ENCODE measurements at regions not wholly inside any gene's neighbourhood (a gene's known extent, or its start where the extent isn't known, plus 50 kb on each side); places are given as distances from the start of the nearest gene placed in this dataset.
"Not testable (repeated sequence)": the region's sequence is repeated elsewhere in the genome, so short reads cannot be mapped to it uniquely, and the experiment has no call there.

- no peak for DNase-seq
Measured at GRCh38 chr18:57953883-57954282, 90.1 kb upstream of the NEDD4L start.

GRCh38 chr18:57951999-57952774 lies 91.8 kb upstream of the NEDD4L start:
- no peak for DNase-seq

GRCh38 chr18:57951117-57951796 lies 92.8 kb upstream of the NEDD4L start:
- no peak for DNase-seq

GRCh38 chr18:57950542-57950941 lies 93.5 kb upstream of the NEDD4L start:
- no peak for DNase-seq

- DNase-seq = not testable (repeated sequence)
Measured at GRCh38 chr18:57949335-57949734, 94.7 kb upstream of the NEDD4L start.

- DNase-seq = no peak
Measured at GRCh38 chr18:57947117-57947516, 96.9 kb upstream of the NEDD4L start.

- no peak for DNase-seq
Measured at GRCh38 chr18:57943723-57944122, 100.3 kb upstream of the NEDD4L start.

- no peak for DNase-seq
Measured at GRCh38 chr18:57942493-57942892, 101.5 kb upstream of the NEDD4L start.

- DNase-seq = no peak
Measured at GRCh38 chr18:57941841-57942489, 102.1 kb upstream of the NEDD4L start.

- no peak for DNase-seq
Measured at GRCh38 chr18:57940166-57940660, 103.8 kb upstream of the NEDD4L start.

- DNase-seq = not testable (repeated sequence)
Measured at GRCh38 chr18:57934375-57934774, 109.7 kb upstream of the NEDD4L start.

GRCh38 chr18:57931038-57931437 lies 113.0 kb upstream of the NEDD4L start:
- DNase-seq = no peak

- DNase-seq = no peak
Measured at GRCh38 chr18:57930476-57930875, 113.5 kb upstream of the NEDD4L start.

- no peak for DNase-seq
Measured at GRCh38 chr18:57929922-57930321, 114.1 kb upstream of the NEDD4L start.

GRCh38 chr18:57928466-57928865 lies 115.6 kb upstream of the NEDD4L start:
- no peak for DNase-seq

GRCh38 chr18:57927511-57927910 lies 116.5 kb upstream of the NEDD4L start:
- DNase-seq = no peak

GRCh38 chr18:57925706-57926105 lies 118.3 kb upstream of the NEDD4L start:
- DNase-seq = no peak

GRCh38 chr18:57923611-57924010 lies 120.4 kb upstream of the NEDD4L start:
- DNase-seq = no peak

GRCh38 chr18:57922885-57923284 lies 119.8 kb upstream of the ATP8B1 start:
- DNase-seq = no peak

- DNase-seq = no peak
Measured at GRCh38 chr18:57921708-57922107, 118.6 kb upstream of the ATP8B1 start.

GRCh38 chr18:57920036-57920435 lies 116.9 kb upstream of the ATP8B1 start:
- DNase-seq = no peak

- no peak for DNase-seq
Measured at GRCh38 chr18:57918601-57919000, 115.5 kb upstream of the ATP8B1 start.

- no peak for DNase-seq
Measured at GRCh38 chr18:57916684-57917083, 113.6 kb upstream of the ATP8B1 start.

All from activated CD4-positive, alpha-beta T cell treated with anti-CD3 and anti-CD28 coated beads, Interleukin-2, amount 50 U/mL, for 1 hour (primary cell).